ENCODE measurements at regions not wholly inside any gene's neighbourhood (a gene's known extent, or its start where the extent isn't known, plus 50 kb on each side); places are given as distances from the start of the nearest gene placed in this dataset.

- DNase-seq (ENCODE audit: low read depth in 2 of 2) = no peak
These were observed 57.1 kb upstream of the ATG10 start for GRCh38 chr5:81914696-81915095.

GRCh38 chr5:81912933-81913332 lies 58.9 kb upstream of the ATG10 start:
- DNase-seq (ENCODE audit: low read depth in 2 of 2) = no peak

GRCh38 chr5:81909677-81910076 lies 62.1 kb upstream of the ATG10 start:
- DNase-seq (ENCODE audit: low read depth in 2 of 2) = no peak

GRCh38 chr5:81908771-81909170 lies 63.1 kb upstream of the ATG10 start:
- DNase-seq (ENCODE audit: low read depth in 2 of 2) = no peak

- no peak for DNase-seq (ENCODE audit: low read depth in 2 of 2)
These were observed 63.8 kb upstream of the ATG10 start for GRCh38 chr5:81908044-81908443.

GRCh38 chr5:81907012-81907635 lies 64.7 kb upstream of the ATG10 start:
- no peak for DNase-seq (ENCODE audit: low read depth in 2 of 2)

GRCh38 chr5:81906086-81906485 lies 65.7 kb upstream of the ATG10 start:
- DNase-seq (ENCODE audit: low read depth in 2 of 2) = no peak

GRCh38 chr5:81904861-81905260 lies 67.0 kb upstream of the ATG10 start:
- DNase-seq (ENCODE audit: low read depth in 2 of 2) = no peak

GRCh38 chr5:81904166-81904565 lies 67.7 kb upstream of the ATG10 start:
- no peak for DNase-seq (ENCODE audit: low read depth in 2 of 2)

GRCh38 chr5:81901586-81901985 lies 70.2 kb upstream of the ATG10 start:
- no peak for DNase-seq (ENCODE audit: low read depth in 2 of 2)

GRCh38 chr5:81899123-81899522 lies 72.7 kb upstream of the ATG10 start:
- no peak for DNase-seq (ENCODE audit: low read depth in 2 of 2)

GRCh38 chr5:81898403-81898802 lies 73.4 kb upstream of the ATG10 start:
- no peak for DNase-seq (ENCODE audit: low read depth in 2 of 2)

- no peak for DNase-seq (ENCODE audit: low read depth in 2 of 2)
These were observed 75.1 kb upstream of the ATG10 start for GRCh38 chr5:81896764-81897163.

- DNase-seq (ENCODE audit: low read depth in 2 of 2) = no peak
These were observed 76.5 kb upstream of the ATG10 start for GRCh38 chr5:81895307-81895706.

GRCh38 chr5:81893961-81894360 lies 77.9 kb upstream of the ATG10 start:
- DNase-seq (ENCODE audit: low read depth in 2 of 2) = no peak

GRCh38 chr5:81884871-81885270 lies 87.0 kb upstream of the ATG10 start:
- no peak for DNase-seq (ENCODE audit: low read depth in 2 of 2)

GRCh38 chr5:81883371-81883770 lies 88.5 kb upstream of the ATG10 start:
- no peak for DNase-seq (ENCODE audit: low read depth in 2 of 2)

GRCh38 chr5:81881595-81881994 lies 90.2 kb upstream of the ATG10 start:
- DNase-seq (ENCODE audit: low read depth in 2 of 2) = no peak

- DNase-seq (ENCODE audit: low read depth in 2 of 2) = no peak
These were observed 91.9 kb upstream of the ATG10 start for GRCh38 chr5:81879936-81880335.

- no peak for DNase-seq (ENCODE audit: low read depth in 2 of 2)
These were observed 93.5 kb upstream of the ATG10 start for GRCh38 chr5:81878333-81878732.

- no peak for DNase-seq (ENCODE audit: low read depth in 2 of 2)
These were observed 104.8 kb upstream of the ATG10 start for GRCh38 chr5:81866994-81867393.

- no peak for DNase-seq (ENCODE audit: low read depth in 2 of 2)
These were observed 109.9 kb upstream of the SSBP2 start for GRCh38 chr5:81860778-81861177.

- no peak for DNase-seq (ENCODE audit: low read depth in 2 of 2)
These were observed 108.7 kb upstream of the SSBP2 start for GRCh38 chr5:81859624-81860023.

All from stimulated activated CD4-positive, alpha-beta T cell treated with anti-CD3 and anti-CD28 coated beads, Interleukin-4, amount 100 ng/mL, for 48 hours (primary cell).